Smooth muscle cell of the brain vasculature (primary cell): ENCODE measurements at regions not wholly inside any gene's neighbourhood (a gene's known extent, or its start where the extent isn't known, plus 50 kb on each side); places are given as distances from the start of the nearest gene placed in this dataset.

Experiments
- DNase-seq: peaks from one replicate; pipeline ENCODE4 v3.0.0-alpha.2; 2012; ENCODE audit warnings: low read depth, low spot score

GRCh38 chr3:182451871-182452270 is 341.4 kb upstream of the ATP11B start:
- no peak for DNase-seq

- no peak for DNase-seq
These were observed 338.3 kb upstream of the ATP11B start for GRCh38 chr3:182455011-182455410.

DNA sequence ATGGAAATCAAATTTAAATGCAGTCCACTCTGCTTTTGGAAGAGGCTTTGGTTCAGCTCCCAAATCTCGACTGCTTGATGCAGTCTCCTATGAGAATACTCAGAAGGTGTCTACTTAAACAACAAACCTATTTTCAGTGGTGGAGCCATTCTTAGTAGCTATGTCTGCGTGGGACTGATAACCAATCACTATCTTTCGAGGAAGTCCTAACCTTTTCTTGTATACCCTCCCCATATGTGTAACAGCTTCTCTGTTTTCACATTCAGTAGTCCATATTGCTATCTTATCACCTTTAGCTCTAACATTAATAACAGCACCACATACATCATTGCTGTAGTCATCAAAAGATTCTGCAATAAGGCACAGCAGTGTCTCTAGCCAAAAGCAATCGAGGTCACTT is 333.0 kb upstream of the ATP11B start:
- no peak for DNase-seq

DNA sequence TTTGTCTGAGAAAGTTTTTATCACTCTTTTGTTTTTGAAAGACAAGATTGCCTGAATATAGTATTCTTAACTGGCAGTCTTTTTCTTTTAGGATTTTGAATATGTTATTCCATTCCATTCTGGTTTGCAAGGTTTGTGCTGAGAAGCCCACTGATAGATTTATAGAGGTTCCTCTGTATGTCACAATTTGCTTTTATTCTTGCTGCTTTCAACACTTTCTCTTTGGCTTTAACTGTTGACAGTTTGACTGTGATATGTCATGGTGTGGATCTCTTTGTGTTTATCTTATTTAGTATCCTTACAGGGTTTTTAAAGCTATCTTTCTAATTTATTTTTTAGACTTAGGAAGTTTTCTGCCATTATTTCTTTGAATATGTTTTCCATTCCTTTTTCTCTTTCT is 331.2 kb upstream of the ATP11B start:
- DNase-seq, result no peak

DNA sequence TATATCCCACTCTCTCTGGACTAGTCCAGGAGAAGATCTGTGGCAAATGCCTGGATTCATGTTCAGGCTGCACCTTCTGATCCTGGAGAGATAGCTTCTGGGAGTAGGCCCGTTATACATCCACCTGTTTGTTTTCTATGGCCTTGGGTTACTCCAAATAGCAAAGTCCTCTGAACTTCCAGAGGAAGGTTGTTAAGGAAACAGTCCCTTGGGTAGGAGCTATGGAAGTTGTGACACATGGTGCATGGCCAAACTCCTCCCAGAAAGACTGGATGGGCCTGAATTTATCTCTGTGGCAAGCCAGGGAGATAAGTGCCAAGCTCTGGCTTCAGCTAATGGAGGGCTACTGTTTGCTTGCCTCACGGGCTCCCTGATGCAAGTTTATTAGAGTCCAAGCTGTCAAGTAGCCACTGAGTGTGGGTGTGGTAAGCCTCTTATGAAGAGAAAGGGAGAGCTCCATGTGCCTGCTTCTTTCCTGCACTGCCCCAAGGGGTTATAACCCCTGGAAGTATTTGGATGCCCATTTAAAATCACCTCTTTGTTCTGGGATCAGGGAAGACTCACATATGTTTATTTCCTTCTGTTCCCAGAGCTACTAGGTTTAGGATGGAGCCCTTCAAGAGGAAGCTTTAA is 328.7 kb upstream of the ATP11B start:
- no peak for DNase-seq

GRCh38 chr3:182465301-182466185 is 327.8 kb upstream of the ATP11B start:
- no peak for DNase-seq

- DNase-seq, result no peak
These were observed 324.2 kb upstream of the ATP11B start for GRCh38 chr3:182469086-182469485.

GRCh38 chr3:182470187-182470586 is 323.1 kb upstream of the ATP11B start:
- DNase-seq, result no peak

- DNase-seq, result no peak
These were observed 320.1 kb upstream of the ATP11B start for GRCh38 chr3:182473191-182473710.

DNA sequence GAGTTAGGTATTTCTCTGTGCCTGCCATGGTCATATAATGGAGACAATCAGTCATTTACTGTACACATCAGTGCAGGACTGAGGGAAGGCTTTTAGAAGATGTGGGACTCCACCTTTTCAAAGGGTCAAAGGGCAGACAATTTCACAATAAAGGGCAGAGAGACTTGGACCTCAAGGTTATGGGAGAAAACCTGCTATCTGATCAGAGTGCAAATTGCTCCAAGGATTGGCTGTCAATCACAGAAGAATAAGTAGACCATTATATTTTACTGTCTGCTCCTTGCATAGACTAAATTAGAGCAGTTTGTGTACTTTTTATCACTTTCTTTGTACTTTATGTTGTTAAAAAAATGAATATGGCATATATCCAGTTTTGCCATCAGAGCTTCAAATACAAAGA is 314.9 kb upstream of the ATP11B start:
- no peak for DNase-seq

DNA sequence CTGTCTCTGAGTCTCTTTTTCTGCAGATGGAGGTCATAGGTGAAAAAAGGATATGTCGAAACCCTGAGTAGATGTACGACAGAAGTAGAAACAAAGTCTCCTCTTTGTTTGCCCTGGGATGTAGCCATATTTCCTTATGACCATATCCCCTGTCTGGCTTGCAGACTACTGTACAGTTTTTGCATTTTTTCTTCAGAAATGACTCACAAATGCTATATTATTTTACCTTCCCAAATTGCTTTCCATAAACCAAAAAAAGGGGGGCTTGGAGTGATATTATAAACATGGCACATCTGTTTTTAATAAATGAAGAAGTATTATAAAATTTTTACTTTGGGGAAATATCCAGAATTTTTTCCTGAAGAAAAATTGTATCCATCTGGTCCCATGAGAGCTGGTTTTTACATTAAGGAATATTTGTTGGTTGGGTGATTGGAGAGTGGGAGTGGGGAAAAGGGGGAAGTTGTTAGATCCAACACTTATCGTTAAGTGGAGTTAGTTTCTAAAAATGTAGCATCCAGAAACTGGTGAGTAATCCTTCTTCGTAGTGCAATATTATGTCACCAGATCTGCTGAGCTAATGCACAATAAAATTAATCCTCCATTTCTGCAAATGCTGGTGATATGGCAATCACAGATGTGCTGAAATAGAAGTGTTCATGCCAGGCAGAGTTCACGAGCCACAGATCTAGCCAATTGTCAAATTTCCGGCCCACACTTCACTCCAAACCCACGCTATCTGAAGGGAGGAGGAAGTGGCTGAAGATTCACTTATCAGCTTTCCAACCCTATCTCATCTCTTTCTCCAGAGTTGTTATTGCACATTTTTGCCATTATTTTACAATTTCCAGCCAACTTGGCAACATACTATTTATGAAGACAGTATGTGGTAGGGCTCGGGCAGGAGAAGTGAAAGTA is 313.6 kb upstream of the ATP11B start:
- DNase-seq, result no peak

DNA sequence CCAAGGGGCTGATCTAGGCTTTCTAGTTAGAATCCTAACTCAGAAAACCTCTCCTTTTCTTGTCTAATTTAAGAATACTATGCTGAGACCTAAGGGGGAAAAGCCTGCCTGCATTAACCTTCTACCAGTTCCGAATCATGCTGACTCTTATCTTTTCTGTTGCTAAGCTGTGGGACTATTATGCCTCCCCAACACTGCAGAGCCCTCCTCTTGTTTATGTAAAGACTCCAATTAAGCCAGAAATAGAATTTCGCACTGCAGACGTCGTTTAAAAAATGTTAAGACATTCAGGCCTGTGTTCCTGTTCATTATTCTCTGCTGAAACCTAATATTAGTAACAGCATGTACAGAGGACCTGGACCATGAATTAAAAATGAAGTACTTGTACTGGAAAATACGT is 310.6 kb upstream of the ATP11B start:
- no peak for DNase-seq

- no peak for DNase-seq
These were observed 308.6 kb upstream of the ATP11B start for GRCh38 chr3:182484682-182485081.

GRCh38 chr3:182485301-182485700 is 308.0 kb upstream of the ATP11B start:
- DNase-seq, result no peak

DNA sequence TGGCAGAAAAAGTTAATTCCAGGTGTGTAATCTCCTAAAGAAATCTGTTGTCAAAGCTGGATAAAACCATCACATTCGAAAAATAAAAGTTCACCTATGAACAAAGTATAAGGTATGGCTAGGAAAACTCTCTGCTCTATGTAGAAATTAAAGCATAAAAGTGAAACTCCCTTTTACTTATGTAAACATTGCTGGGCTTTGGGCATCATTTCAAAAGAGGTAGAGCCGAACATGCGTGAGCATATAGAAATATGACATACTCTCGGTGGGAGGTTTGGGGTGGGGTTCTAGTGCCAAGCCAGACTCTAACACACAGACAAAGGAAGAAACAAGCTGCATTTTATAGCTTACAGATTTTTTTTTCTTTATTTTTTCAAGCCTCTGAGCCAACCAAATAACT is 306.8 kb upstream of the ATP11B start:
- no peak for DNase-seq

DNA sequence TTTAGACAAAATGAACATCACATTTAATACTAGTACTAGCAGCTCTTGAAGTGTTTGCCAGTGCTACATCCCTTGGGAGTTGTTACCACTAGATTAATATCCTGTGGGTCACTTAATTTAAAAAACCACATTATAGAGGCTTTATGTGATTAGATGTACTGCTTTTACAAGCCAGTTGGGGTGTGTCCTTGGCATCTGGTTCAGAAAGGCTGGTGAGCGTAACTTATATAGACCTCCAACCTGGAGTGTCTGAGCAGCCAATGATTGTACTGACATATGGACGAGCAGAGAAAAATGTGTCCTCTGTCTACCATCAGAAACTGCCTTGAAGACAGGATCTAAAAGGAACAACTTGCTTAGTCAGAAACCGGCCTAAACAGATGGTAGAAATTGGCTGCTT is 306.2 kb upstream of the ATP11B start:
- DNase-seq, result no peak

DNA sequence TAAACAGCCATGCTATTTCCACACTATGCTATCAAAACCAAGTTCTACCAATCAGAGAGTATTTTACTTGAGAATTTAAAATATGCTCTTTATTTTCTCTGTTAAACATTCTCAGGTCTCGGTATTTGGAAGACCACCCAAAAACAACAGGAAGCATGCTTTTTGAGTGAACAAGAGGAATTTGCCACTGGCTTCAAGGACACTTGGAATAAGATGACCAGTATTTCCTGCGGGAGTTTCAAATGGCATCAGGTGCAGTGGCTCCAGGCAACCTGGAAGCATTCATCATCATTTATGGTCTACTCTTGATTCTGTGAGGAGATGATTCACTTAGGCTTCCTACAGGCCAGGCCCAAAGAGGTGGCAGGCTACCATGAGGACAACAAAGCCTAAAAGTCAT is 305.7 kb upstream of the ATP11B start:
- no peak for DNase-seq

DNA sequence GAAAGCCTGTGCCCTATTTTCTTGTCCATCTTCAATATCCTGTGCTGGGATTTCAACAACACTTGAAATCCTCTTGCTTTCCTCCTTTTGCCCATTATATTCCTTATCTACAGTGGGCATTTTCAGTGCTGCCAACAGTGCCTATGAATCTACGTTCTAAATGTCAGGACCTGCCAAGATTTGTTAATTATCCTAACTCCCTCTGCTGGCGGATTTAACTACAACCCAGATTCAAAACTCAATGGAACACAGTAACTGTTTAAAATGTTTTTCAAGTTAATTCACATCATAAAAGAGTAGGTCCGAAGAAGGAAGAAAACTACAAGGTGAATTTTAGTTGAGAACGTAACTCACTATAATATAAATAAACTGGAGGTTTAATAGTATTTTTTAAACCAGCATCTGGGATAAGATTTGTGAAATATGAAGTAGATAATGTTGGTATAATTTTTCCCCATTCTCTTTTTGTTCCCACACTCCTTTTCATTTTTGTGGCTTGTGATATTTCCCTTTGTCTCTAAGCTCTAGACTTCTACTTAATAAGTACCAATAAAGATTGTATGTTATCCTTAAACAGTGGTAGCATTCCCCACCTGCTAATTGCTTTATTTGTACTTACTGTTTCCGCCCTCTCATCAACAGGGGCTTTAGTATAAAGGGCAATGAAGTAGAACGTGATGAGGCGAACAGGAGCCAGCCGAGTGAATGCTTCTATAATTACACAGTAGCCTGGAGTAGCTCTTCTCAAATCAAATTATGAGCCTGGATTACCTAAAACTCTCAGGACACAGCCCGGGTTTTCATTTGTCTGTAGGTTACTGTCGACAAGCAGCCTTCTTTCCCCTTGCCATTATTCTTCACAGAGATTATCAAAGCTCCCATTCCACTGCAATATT is 302.5 kb upstream of the ATP11B start:
- DNase-seq, result no peak

DNA sequence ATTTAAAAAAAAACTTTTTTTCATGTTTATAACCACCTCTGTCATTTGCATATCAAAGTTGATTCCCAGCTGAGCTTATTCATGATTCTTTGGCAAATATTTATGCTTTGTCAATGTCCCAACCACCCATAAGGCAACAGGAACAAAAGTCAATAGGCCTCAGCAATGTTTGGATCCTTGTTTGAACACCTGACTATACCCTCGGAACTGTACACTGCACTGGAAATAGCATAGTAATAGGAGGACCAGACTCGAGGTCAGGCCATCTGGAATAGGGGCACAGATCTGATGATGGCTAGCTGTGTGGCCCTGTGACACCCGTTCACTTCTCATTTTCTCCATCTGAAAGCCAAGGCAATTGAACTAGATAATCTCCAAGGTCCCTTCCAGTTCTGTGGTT is 301.7 kb upstream of the ATP11B start:
- no peak for DNase-seq

DNA sequence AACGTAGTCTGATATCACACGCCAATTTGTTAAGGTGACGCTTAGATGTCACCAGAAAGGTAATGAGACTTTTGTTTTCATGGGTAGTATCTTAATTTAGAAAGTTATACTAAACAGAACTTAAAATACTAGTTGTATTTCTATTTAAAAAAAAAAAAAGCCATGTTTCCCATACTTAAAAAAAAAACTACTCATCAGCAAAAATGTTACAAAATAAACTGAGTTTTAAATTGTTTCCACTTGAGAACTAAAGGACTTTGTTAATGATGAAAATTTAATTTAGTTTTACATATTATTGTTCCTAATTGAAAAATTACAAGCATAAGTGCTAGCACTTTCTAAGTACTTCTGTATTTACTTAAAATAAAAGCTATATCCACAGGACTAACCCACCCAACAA is 300.8 kb upstream of the ATP11B start:
- DNase-seq, result no peak

- no peak for DNase-seq
These were observed 293.0 kb upstream of the ATP11B start for GRCh38 chr3:182500289-182500688.
